ENCODE measurements at regions not wholly inside any gene's neighbourhood (a gene's known extent, or its start where the extent isn't known, plus 50 kb on each side); places are given as distances from the start of the nearest gene placed in this dataset.

DNA sequence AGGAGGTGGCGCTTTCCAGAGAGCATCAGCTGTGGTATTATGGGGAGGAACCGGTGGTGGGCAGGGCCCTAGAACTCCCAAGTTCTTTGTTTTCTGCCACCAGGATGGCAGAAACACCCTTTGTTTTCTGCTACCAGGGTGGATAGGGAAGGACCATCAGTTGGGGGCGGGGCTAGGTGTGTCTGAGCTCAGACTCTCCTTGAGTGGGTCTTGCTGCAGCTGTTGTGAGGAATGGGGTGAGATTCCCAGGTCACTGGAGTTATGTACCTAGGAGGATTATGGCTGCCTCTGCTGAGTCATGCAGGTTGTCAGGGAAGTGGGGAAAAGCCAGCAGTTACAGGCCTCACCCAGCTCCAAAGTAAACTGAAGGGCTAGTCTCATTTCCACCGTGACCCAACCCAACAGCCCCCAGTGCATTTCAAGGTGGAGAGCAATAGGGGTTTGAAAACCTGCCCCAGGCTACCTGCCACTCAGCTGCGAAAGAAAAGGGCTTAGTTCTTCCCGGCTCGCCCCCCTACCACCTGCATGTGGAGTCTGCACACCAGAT is 167.8 kb upstream of the FAM241A start:
- no peak for DNase-seq

DNA sequence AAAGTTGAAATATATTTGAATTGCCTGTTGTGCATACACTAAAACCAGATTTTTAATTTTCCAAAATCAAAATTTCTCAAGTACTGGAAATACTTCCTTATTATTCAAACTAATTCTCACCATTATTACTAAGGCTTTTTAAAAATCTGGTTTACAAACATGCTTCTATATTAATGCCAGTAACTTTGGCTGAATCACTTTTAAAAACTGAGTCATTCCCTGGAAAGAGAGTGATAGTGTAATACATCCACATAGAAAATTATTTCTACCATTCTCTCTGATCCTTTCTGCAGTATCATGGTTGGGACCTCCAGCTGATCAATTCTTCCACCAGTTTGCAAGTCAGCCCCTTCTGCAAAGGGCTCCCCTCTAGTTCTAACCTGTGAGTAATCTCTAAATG is 165.3 kb upstream of the FAM241A start:
- no peak for DNase-seq

DNA sequence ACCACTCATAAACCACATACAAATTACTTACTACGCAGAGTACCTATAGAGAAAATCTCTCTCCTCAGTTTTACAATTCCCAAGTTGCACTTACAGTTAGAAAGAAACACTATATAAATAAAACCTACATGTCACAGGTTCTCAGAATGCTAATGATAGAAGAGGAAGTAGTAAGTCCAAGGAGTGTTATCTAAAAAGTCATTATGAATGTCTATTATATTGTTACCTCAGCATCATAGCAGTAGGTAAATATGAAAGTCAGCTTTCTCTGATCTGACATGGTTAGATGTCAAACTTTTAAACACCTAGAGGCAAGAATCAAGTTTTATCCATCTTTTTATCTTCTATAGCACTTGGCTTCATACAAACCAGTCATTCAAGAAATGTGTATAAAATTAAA is 163.2 kb upstream of the FAM241A start:
- DNase-seq: no peak

DNA sequence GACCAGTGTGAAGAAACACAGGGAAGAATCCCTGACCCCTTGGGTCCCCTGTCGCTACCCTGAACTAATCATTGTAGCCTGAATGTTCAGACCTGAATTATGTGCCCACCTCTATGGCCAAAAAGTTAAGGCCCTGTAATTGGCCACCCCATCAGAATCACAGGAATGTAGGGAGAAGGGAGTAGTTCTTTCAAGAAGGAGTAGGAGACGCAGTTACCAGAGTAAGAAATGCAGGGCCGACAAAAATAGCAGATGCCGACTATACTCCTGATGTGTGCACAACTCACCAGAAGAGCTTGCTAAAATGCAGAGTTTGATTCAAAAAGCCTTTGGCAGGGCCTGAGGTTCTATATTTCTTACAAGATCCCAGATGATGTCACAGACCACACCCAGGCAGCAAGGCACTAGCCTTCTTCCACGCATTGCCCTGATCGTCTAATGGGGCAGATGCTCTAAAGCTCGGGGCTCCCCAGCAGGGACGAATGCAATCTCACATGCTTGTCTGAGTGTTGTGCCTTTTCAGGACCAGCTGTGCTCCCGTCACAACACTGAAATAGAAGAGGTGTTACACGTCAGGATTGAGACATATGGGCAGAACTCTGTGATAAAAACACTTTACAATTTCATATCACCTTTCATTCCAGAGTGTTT is 161.0 kb upstream of the FAM241A start:
- no peak for DNase-seq

DNA sequence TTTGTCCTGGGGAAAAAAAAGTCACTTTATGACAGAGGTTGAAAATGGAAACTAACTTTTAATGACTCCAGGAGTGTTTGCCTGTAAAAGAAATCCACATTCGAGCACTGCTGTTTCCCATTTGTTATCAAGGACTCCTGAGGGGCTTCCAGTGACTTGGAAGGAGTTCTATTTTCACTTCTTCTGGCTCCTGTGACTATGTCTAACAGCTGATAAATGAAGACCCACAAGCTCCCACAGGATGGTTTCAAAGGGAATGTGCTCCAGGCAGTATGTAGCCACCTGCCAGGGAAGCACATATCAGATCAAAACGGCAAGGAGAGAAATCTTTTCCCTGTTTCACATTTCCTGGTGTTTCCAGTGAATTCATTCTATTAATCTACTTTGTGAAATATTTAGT is 159.8 kb upstream of the FAM241A start:
- DNase-seq: no peak

DNA sequence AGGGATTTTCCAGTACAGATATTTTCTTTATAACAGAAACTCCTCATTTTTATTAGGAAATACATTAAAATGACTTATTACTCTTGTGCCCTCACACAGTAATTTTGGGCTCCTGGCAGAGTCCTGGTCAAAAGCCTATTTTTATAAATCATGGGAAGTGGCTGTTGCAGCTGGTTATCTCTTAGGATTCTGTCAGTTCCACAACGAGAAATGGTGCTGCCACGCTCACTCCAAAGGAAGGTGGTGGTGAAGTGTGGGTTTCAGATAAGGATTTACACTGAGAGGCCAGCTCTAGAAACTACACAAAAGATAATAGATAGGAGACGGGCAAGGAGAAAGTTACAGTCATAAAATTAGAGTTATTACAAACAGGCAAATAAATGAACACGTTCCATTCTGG is 159.2 kb upstream of the FAM241A start:
- DNase-seq: no peak

DNA sequence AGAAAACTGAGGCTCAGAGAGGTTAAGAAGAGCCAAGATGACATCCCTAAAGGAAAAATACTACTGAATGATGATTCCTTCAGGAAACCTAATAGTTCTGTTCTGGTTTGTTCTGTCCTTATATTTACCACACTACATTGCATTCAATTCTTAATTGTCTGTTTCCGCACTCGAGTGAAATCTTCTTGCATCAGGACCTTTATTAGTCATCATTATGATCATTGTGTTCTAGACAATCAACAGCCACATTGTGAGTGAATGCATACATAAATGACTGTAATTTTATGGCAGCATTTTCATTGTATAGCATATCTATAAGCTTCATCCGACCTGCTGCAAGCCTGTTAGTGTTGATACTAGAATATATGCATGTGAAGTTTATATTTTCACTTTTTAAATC is 156.7 kb upstream of the FAM241A start:
- no peak for DNase-seq

DNA sequence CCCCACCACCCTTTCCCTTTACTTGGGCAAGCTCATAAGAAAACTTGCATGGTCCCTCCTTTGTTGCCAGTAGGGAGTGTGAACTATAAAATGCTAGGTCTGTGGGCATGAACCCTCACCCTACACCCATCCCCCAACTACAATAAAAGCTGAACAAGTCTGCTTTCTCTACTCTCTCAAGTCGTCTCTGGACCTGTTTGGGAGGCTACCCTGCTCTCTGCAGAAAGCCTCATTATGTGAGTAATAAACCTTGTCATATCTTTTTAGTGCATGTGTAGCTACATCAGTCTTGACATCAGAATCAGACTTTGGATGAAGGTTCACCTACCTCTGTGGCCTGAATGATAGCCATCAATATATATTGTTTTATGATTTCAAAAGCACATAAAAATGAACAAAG is 155.4 kb upstream of the FAM241A start:
- DNase-seq: no peak

DNA sequence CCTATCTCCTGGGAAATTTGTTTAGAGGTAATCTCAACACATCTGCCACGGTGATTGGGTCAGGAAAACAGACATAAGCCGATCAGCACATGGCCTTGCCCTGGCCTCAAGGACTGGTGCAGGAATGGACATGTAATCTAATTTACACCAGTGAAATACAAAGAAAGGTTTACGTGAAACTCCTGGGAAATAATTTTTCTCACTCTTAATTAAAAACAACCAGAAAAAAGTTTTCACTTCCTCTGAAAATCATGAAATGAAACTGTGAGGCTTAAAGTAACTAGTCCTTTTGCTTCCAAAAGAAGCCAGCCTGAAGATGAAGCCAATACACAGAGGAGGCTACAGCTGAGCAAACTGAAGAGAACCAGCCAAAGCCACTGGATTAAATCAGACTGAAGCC is 154.1 kb upstream of the FAM241A start:
- DNase-seq: no peak

DNA sequence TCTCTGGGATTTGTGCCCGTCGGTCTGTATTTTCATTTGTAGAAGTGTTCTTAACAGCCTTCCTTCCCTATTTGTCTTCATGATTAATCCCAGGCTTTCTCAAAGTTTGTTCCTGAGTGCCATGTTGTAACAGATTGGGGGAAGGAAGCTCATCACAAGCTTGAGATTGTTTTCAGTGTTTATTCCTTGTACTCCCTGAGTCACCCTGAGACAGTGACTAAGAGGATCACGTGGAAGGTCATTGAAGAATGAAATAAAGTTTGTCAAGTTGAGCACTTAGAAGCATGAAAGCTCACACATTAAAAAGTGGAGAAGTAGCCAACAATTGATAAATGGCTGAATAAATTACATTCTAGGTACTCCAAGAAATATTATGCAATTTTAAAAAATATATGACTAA is 153.5 kb upstream of the FAM241A start:
- DNase-seq: no peak

DNA sequence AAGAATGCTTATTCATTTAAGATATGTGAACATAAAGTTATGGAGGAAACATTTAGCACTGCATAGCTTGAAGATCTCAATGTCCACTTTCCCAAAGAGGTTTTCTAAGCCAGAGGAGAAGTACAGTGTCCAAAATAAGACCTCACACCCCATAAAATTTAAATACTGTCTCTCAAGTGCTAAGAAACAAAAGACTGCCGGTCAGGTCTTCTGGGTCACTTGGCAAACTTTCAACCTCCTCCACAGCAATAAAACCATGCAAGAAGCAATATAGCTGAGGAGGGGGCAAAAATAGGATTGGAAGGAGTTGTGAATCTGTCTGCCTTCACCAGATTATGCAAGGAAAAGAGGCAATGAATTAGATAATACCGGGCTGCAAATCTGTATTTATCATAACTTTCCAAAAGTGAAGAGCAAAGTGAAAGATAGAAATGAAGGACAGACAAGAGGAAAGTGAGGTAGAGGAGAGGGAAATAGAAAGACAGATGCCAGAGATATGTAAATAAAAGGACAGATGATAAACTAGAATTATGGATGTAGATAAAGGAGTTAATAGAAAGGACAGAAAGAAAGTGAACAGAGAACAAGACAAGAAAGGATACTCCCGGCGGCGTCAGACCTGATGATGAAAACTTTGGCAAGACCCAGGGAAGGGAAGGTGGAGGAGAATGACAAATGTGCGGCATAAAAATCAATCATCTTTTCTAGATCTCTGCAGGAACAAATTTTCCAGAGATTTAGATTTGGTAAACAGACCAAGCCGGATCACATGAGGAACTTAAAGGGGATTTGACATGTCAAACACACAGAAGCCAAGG is 152.7 kb upstream of the FAM241A start:
- DNase-seq: peak; percentile 22

DNA sequence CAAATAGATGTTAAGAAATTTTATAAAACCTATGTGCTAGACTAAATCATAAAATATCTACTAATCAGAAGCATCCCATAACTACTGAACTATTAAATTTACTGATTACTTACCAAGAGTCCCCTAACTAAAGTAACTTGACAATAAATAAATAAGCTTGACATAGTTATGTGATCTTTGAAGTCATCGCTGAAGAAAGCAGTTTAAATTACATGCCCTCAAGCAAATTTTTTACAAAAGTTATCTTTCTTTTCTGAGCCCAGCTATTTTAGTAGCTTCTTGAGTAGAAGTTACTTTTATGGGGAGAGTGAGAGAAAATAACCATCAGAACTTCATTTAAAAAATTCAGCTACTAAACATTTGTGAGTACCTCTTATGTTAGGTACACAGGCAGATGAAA is 150.9 kb upstream of the FAM241A start:
- no peak for DNase-seq

DNA sequence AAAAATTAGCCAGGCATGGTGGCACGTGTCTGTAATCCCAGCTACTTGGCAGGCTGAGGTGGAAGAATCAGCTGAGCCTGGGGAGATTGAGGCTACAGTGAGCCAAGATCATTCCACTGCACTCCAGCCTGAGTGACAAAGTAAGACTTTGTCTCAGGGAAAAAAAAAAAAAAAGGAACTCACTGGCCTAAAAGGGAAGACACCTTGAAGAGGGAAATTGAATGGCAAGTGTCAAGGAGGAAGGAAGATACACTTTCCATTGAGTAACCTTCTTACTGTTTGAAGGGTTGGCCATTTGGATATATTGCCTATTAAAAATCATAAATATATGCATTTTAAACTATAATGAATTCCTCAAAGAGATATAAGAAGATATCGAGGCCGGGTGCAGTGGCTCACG is 147.5 kb upstream of the FAM241A start:
- no peak for DNase-seq

DNA sequence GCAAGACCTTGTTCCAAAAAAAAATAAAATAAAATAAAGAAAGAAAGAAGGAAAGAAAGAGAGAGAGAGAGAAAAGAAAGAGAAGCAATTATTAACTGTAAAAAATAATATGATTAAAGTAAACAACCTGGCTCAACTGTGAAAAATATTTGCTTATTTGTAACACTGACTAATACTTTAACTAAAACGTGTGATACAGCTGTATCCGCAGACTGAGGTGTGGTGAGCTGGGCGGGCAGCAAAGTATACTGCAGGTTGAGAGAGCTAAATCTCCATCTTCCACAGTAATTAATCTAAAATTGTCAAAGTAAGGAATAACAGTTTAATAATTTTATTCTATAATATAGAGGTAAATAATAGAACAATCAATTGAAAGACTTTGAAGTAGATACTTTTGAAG is 145.5 kb upstream of the FAM241A start:
- no peak for DNase-seq

DNA sequence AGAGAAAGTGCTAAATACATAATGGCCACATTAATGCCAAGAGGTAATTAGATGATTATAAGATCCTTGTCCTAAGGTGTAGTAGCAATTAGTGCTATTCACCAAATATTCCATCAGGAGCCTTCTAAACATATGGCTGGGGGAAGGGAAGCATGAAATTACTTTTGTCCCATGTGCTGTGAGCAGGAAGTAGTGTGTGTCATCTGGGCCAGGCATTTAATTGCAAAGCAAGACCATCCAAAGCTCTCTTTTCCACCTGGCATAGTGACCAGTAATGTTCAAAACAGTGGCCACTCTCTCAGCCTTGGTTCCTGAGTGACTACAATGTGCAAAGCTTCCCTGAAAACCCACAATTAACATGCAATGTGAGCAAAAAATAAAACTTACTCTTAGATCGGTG is 144.2 kb upstream of the FAM241A start:
- DNase-seq: no peak

DNA sequence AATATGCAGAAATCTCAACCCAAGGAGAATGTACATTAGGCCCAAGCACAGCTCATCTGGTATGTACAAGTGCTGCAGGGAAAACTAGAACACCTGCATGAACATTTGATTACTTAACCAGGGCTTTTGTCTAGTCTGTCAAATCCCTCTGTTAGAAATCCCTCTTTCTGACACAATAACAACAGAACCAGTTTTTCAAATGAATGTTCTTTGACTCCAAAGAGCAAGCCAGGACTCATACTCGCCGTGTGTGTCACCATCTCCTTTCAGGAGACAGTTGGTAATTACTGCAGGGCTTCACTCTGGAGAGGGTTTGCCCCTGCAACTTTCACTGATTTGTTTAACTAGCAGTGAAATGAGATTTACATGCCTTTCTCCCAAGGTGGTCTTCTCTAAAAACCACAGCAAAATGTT is 143.0 kb upstream of the FAM241A start:
- DNase-seq: no peak

DNA sequence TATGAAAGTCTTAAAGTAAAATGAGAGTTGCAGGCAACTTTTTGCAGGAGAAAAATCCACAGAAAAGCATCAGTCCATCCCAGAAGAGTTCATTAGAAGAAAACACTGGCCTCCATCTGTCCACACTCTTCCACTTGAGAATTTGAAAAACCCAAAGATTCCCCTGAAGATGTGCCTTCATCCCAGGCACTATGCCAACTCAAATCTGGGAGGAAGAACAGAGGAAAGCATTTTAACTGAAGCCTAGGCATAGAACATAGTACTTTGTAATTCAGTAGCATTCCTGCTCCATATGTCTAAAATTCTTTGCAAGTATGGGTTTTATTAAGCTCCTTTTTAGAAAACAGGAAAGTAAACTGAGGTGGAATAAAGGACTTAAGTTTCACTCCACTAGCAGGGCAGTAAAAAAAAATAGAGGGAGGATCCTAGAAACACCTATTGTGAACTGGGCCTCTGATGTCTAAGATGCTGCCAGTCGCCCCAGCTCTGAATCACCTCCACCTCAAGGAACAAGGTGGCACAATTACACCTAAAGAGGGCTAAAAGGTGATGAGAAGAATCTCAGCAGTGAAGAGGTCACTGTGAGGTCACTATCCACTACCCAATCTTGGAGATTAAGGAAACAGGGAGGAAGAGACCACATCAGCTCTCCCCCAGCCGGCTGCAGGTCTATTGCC is 141.9 kb upstream of the FAM241A start:
- DNase-seq: no peak

DNA sequence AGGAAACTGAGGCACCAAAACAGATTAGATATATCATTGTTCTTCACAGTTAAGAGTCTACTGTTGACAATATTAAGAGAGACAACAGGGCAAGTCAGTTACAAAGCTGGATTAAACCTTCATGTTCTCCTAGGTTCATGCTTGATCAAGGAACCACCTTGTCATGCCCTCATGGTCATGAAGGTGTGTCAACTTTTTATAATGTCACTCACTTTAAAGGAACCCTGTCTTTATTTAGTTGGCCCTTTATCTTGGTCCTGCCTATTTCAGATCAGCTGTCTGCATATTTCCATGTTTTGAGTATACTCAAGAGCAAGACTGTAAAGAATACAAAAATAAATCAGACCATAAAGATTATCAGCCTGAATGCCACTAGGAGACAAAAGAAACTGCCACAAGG is 140.2 kb upstream of the FAM241A start:
- no peak for DNase-seq

DNA sequence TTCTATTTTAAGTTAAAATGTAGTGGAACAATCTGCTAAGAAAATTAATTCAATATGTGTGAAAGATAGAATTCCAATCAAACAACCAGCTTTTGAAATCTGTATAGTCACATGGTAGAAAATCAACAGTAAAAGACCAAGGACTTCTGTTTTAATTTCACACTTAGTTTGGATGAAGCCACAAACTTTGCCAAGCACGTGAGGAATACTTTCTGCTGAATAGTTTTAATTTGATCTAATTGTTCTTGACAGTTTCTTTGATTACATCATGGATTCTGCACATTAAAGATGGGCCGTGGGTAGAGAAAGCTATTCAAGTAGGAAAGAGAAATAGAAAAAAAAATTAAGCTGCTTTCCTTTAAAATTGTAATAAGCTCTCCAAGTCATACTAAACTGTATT is 137.9 kb upstream of the FAM241A start:
- DNase-seq: no peak

DNA sequence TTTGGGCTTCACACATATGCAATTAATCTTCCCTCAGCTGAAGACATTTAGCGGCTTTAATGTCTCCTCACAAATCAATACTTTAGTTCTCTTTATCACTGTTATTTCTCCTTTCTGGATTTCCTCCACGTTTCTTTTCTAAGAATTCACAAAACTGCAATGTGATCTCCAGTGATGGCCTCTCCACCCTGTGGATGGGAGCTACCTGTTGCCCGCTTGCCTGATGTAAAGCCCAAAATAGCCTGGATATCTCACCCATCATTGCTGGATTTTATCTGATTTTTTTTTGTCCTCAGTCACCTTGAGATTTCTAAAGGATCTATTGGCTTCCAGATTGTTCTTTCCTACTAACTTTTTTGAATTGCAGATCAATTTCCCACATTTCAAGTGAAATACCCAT is 129.3 kb upstream of the FAM241A start:
- DNase-seq: no peak

DNA sequence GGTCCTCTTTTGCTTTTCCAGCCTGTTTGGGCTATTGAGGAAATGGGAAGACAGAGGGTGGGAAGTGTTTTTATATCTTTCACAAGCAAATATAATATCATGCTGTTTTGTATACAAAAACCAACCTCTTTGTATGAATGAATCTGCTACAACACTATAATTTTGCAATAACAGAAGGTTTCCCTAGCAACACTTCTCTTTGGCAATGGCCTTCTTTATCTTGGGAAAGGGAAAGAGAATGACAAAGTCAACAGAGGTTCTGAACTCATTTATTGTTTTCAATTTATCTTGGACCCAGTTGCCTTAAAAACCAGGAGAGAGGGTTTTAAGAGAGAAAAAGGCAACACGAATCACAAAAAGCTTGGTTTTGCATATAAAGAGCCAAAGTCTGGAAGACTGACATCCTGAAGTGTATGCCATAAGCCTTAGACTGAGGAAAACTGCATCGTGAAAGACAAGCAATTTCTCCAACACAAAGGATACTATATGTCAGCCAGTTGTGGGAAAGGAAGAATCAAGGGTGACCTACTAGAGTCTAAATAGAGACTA is 121.8 kb upstream of the FAM241A start:
- DNase-seq: no peak

DNA sequence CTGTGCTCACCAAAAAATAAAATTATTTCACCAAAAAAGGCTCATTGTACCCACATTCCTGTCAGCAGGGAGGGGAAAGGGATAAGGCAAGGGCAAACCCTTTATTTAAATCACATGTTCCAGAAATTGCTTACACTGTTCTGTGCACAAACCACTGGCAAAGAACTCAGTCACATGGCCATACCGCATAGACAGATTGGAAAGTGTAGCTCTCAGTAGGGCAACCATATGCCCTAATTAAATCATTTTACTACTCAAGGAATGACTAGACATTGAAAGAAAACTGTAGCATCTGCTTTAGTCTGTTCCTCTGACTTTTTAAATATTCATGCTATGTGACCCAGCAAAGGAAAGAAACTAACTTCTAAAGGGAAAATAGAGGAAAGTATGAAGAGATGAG is 119.2 kb upstream of the FAM241A start:
- DNase-seq: no peak

DNA sequence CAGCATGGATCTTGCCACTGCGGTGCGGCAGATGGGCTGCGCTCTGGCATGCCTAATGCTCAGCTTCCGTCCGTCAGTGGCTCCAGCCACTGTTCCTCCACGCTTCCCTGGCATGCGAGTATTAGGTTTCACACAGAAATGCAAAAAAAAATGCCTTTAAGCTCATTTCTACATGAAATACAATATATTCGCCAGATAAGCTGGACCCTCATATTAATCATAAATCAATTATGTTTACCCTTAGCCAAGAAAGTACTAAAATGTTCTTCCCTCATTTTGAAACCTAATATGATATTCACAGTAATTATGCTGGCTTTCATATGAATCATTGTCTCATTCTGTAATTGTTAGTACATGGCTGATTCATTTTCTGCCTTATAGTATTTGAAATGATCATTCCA is 115.5 kb upstream of the FAM241A start:
- DNase-seq: peak; percentile 21

Data from left kidney (tissue), 1 donor.